ENCODE measurements at regions not wholly inside any gene's neighbourhood (a gene's known extent, or its start where the extent isn't known, plus 50 kb on each side); places are given as distances from the start of the nearest gene placed in this dataset.

GRCh38 chr1:67979532-67979931 is 70.9 kb downstream of the DIRAS3 start:
- WGBS, 2 donors: 47 to 56% methylated on average over 2 of the region's 2 CpGs
- Histone ChIP-seq H3K27me3 (no peaks in the 10 kb centered on the region), H3K4me3 (no peak overlapping the region), H3K27ac (no peak overlapping the region), H3K4me1 (no peaks in the 10 kb centered on the region), H3K9me3 (no peaks in the 10 kb centered on the region), H3K36me3 (no peaks in the 10 kb centered on the region)
- TF ChIP-seq CTCF (IDR thresholded peaks at IDR 0.05) (no peak), POLR2A (IDR thresholded peaks at IDR 0.05) (no peak)
- intact Hi-C loops (cut with DNase I): no loop called here
- no peak for DNase-seq

GRCh38 chr1:67978890-67979516 is 71.4 kb downstream of the DIRAS3 start:
- DNase-seq: no peak
- no peak for TF ChIP-seq CTCF (IDR thresholded peaks at IDR 0.05)
- no peak for TF ChIP-seq POLR2A (IDR thresholded peaks at IDR 0.05)
- H3K4me3 ChIP-seq: no peak overlapping the region
- H3K4me1 ChIP-seq: no peaks in the 10 kb centered on the region
- H3K27me3 ChIP-seq: no peaks in the 10 kb centered on the region
- intact Hi-C loops (cut with DNase I): no loop called here
- no peaks in the 10 kb centered on the region for H3K36me3 ChIP-seq
- H3K9me3 ChIP-seq: no peaks in the 10 kb centered on the region
- H3K27ac ChIP-seq: no peak overlapping the region
- 43 to 49% methylated on average over 5 of the region's 5 CpGs for WGBS, 2 donors

GRCh38 chr1:67977756-67978155 is 72.7 kb downstream of the DIRAS3 start:
- 58 to 59% methylated on average over 3 of the region's 3 CpGs for WGBS, 2 donors
- TF ChIP-seq CTCF (IDR thresholded peaks at IDR 0.05): no peak
- no peak for TF ChIP-seq POLR2A (IDR thresholded peaks at IDR 0.05)
- no peaks in the 10 kb centered on the region for H3K9me3 ChIP-seq
- no peaks in the 10 kb centered on the region for H3K4me1 ChIP-seq
- no peaks in the 10 kb centered on the region for H3K36me3 ChIP-seq
- DNase-seq: no peak
- H3K4me3 ChIP-seq: no peak overlapping the region
- intact Hi-C loops (cut with DNase I): no loop called here
- no peak overlapping the region for H3K27ac ChIP-seq
- no peaks in the 10 kb centered on the region for H3K27me3 ChIP-seq

GRCh38 chr1:67973051-67973450 is 77.4 kb downstream of the DIRAS3 start:
- no peaks in the 10 kb centered on the region for H3K36me3 ChIP-seq
- TF ChIP-seq POLR2A (IDR thresholded peaks at IDR 0.05): no peak
- TF ChIP-seq CTCF (IDR thresholded peaks at IDR 0.05): no peak
- H3K27me3 ChIP-seq: no peaks in the 10 kb centered on the region
- DNase-seq: no peak
- H3K27ac ChIP-seq: no peak overlapping the region
- H3K4me1 ChIP-seq: no peaks in the 10 kb centered on the region
- intact Hi-C loops (cut with DNase I): no loop called here
- no peak overlapping the region for H3K4me3 ChIP-seq
- H3K9me3 ChIP-seq: no peaks in the 10 kb centered on the region

GRCh38 chr1:67970088-67970487 is 80.3 kb downstream of the DIRAS3 start:
- H3K4me3 ChIP-seq: no peak overlapping the region
- 15 to 29% methylated on average over 2 of the region's 2 CpGs for WGBS, 2 donors
- no peak for TF ChIP-seq CTCF (IDR thresholded peaks at IDR 0.05)
- TF ChIP-seq POLR2A (IDR thresholded peaks at IDR 0.05): no peak
- no peaks in the 10 kb centered on the region for H3K36me3 ChIP-seq
- no peak for DNase-seq
- H3K9me3 ChIP-seq: no peaks in the 10 kb centered on the region
- no peaks in the 10 kb centered on the region for H3K27me3 ChIP-seq
- H3K27ac ChIP-seq: no peak overlapping the region
- intact Hi-C loops (cut with DNase I): no loop called here
- H3K4me1 ChIP-seq: no peaks in the 10 kb centered on the region

Measured in esophagus squamous epithelium (tissue), 5 donors.